Adrenal gland (tissue), 9 donors: ENCODE measurements at regions not wholly inside any gene's neighbourhood (a gene's known extent, or its start where the extent isn't known, plus 50 kb on each side); places are given as distances from the start of the nearest gene placed in this dataset.
A peak's percentile ranks its signal among the peaks of the same experiment; 100 is the strongest.

ENCODE experiments used
- DNase-seq, 7 donors: peaks; one replicate each; pipeline ENCODE4 v3.0.0-alpha.2; 2019 to 2020
- H3K27ac ChIP-seq, 5 donors: fragments of 200-600 bp; sonication (generic) in 4 of 5; 1 replicate in 3 of 5; 2 replicates in 2 of 5; pipeline versions ENCODE4 v1.5.1 to v1.8.0; 2016 to 2020; ENCODE audit warnings: mild to moderate bottlenecking in 1 of 5
- H3K27me3 ChIP-seq: fragments of 200-600 bp; 2 replicates; pipeline ENCODE4 v1.8.0; 2021
- H3K36me3 ChIP-seq, 2 donors: fragments of 200-600 bp; replicated peaks in 1 of 2; 1 replicate in 1 of 2; 2 replicates in 1 of 2; pipeline versions ENCODE4 v1.5.1 to v1.8.0; 2018 to 2022
- H3K4me1 ChIP-seq, 2 donors: fragments of 200-600 bp; replicated peaks in 1 of 2; 1 replicate in 1 of 2; 2 replicates in 1 of 2; pipeline versions ENCODE4 v1.5.1 to v1.8.0; 2018 to 2021
- H3K4me3 ChIP-seq, 4 donors: fragments of 200-600 bp; sonication (generic) in 3 of 4; one replicate each; pipeline ENCODE4 v1.5.1; 2016 to 2018
- H3K9me3 ChIP-seq, 3 donors: fragments of 200-600 bp; sonication (generic) in 1 of 3; replicated peaks in 1 of 3; 1 replicate in 2 of 3; 2 replicates in 1 of 3; pipeline versions ENCODE4 v1.5.1 to v1.8.0; 2016 to 2021
- CTCF ChIP-seq, 6 experiments: fragments of 450-650 bp in 4 of 6; fragments of 200-600 bp in 2 of 6; sonication (generic) in 1 of 6; IDR thresholded peaks; 1 replicate in 5 of 6; 2 replicates in 1 of 6; pipeline versions ENCODE4 v1.5.1 to v1.8.0; 2016 to 2021; ENCODE audit warnings: antibody characterized with exemption in 6 of 6, mild to moderate bottlenecking in 2 of 6, moderate library complexity in 1 of 6
- POLR2A ChIP-seq, 2 donors: fragments of 450-650 bp; IDR thresholded peaks; one replicate each; pipeline ENCODE4 v1.6.1; 2017; ENCODE audit warnings: antibody characterized with exemption in 2 of 2, mild to moderate bottlenecking in 2 of 2, moderate library complexity in 1 of 2
- WGBS, 4 donors: extraction: QIAGEN DNeasy Blood & Tissue Kit in 2 of 4; methylation state at CpG; one replicate each; pipeline versions ENCODE4 v1.1.5 to v1.1.7; 2013 to 2017; 5-methylcytosine and 5-hydroxymethylcytosine counted together
- intact Hi-C, 2 donors: fragments of 100-400 bp; cut with DNase I; formaldehyde crosslinking; loops; one replicate each; pipeline versions ENCODE4 v1.14.1 to v1.15.0; 2022 to 2023
- donor health status: healthy with polysubstance abuse.
- donor health status: Bipolar disorder and iron deficiency.
- donor health status: DM: yes; HTN: yes; CAD: no.
- donor health status: DM: no; HTN: no; CAD: no.
- donor health status: DM: no; HTN: no; CAD: no.

DNA sequence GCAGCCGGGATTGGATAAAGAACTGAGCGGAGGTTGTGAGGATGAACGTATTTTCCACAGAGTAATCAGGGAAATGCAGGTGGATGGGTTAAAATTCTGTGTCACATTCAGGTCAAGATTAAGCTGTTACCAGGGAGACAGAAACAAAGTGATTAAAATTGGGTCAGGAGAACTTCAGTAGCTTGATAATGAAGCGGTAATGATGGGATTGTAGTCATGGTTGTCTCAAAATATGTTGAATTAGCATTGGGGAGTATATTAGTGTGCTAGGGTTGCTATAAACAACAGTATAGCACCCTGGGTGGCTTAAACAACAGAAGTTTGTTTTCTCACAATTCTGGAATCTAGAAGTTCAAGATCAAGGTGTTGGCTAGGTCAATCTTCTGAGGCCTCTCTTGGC is 155.5 kb downstream of the GJA1 start:
- TF ChIP-seq CTCF (IDR thresholded peaks at IDR 0.05) (no peak), POLR2A (IDR thresholded peaks at IDR 0.05) (no peak)
- 78 to 87% (median 85%) methylated on average over 4 of the region's 4 CpGs for WGBS, 4 donors
- H3K27me3 ChIP-seq, result no peaks in the 10 kb centered on the region
- H3K27ac ChIP-seq, result no peak overlapping the region
- no peaks in the 10 kb centered on the region for H3K4me1 ChIP-seq
- DNase-seq, result no peak
- intact Hi-C loops, result no loop called here
- H3K9me3 ChIP-seq, result no peaks in the 10 kb centered on the region
- H3K4me3 ChIP-seq, result no peak overlapping the region
- H3K36me3 ChIP-seq, result no peaks in the 10 kb centered on the region

DNA sequence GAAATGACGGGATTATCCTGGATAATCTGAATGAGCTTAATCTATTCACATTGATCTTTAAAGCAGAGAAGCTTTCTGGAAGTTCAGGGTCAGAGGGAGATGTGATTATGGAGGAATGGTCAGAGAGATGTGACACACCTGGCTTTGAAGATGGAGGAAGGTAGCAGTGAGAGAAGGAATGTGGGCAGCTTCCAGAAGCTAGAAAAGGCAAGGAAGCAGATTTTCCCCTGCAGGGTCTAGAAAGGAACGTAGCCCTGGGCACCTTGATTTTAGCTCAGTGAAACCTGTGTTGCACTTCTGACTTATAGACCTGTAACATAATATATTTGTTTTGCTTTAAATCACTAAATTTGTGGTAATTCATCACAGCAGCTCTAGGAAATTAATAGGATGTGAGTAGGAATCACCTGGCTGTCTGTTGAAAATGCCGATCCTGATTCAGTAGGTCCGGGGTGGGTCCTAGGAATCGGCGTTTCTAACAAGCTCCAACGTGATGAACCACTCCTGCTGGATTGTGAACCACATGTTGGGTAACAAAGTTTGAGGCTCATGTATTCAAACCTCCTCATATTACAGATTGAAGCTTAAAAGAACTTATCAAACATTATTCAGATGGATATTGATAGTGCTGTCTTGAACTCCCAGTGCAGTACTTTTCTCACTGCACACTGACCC is 157.0 kb downstream of the GJA1 start:
- WGBS, 4 donors, result 92 to 94% (median 93%) methylated on average over 7 of the region's 7 CpGs
- no peak overlapping the region for H3K4me3 ChIP-seq
- no peak for DNase-seq
- no peak overlapping the region for H3K27ac ChIP-seq
- TF ChIP-seq POLR2A (IDR thresholded peaks at IDR 0.05) (no peak), CTCF (IDR thresholded peaks at IDR 0.05) (no peak)
- intact Hi-C loops, result no loop called here
- H3K4me1 ChIP-seq, result no peaks in the 10 kb centered on the region
- H3K27me3 ChIP-seq, result no peaks in the 10 kb centered on the region
- H3K9me3 ChIP-seq, result no peaks in the 10 kb centered on the region
- no peaks in the 10 kb centered on the region for H3K36me3 ChIP-seq

DNA sequence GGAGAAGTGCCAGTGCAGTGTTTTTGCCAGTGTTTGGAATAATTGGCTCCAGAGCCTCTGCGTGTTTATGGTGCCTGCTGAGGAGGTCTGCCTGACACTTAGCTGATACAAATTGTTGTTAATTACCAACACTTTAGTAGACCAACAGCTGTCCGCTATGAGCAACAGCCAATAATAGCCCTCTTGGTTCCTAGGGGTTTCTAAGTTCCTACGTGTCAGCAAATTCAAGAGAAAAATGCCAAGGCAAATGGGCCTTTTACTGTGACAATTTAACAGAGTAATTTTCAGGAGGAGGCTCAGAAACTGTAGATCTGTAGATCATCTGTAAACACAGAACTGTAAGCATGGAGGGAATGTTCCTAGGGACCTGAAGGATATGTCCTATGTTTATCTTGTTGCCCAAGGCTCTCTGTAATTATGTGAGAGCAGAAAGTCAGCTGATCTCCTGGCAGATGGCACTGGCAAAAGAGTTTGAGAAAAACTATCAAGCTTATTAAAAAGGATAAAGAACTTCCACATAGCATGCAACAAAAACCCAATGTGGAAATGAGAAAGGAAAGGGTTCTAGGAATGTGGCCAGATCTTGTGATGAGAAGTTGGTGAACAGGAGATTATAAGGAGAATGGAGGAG is 157.7 kb downstream of the GJA1 start:
- DNase-seq, result peak in 1 of 7 donors; percentile 23
- Histone ChIP-seq H3K27me3 (no peaks in the 10 kb centered on the region), H3K36me3 (no peaks in the 10 kb centered on the region), H3K4me1 (no peaks in the 10 kb centered on the region), H3K27ac (no peak overlapping the region), H3K9me3 (no peaks in the 10 kb centered on the region), H3K4me3 (no peak overlapping the region)
- TF ChIP-seq POLR2A (IDR thresholded peaks at IDR 0.05) (no peak), CTCF (IDR thresholded peaks at IDR 0.05) (no peak)
- intact Hi-C loops, result no loop called here
- WGBS, 4 donors, result 69 to 93% (median 86%) methylated on average over 3 of the region's 3 CpGs

DNA sequence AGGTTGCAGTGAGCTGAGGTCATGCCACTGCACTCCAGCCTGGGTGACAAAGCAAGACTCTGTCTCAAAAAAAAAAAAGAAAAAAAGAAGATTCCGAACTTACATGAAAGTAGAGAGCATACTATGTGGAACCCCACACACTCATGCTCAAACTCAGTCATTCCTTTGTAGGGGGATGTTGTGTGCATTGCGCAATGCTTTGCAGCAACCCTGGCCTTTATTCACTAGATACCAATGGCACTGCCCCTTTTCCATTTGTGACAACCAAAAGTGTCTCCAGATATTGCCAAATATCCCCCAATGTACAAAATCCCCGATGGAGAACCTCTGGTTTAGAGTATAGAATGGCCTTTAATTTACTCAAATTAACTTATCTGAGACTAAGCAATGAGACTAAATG is 158.6 kb downstream of the GJA1 start:
- TF ChIP-seq POLR2A (IDR thresholded peaks at IDR 0.05) (no peak), CTCF (IDR thresholded peaks at IDR 0.05) (no peak)
- Histone ChIP-seq H3K9me3 (no peaks in the 10 kb centered on the region), H3K36me3 (no peaks in the 10 kb centered on the region), H3K4me1 (no peaks in the 10 kb centered on the region), H3K27ac (no peak overlapping the region), H3K27me3 (no peaks in the 10 kb centered on the region), H3K4me3 (no peak overlapping the region)
- WGBS, 4 donors, result 91 to 94% (median 93%) methylated on average over 3 of the region's 3 CpGs
- DNase-seq, result no peak
- intact Hi-C loops, result no loop called here
